HEK293T (cell line): ENCODE measurements at regions not wholly inside any gene's neighbourhood (a gene's known extent, or its start where the extent isn't known, plus 50 kb on each side); places are given as distances from the start of the nearest gene placed in this dataset.

Source experiments
- CTCF ChIA-PET: fragments of 350-600 bp; formaldehyde crosslinking; extraction: SDS; loops from one replicate; lab custom pipeline; 2021; ENCODE audit warnings: antibody characterized with exemption, inconsistent platforms; lab: Yijun Ruan, JAX
- POLR2A ChIA-PET: fragments of 350-600 bp; formaldehyde crosslinking; extraction: SDS; loops from one replicate; lab custom pipeline; 2020; ENCODE audit warnings: antibody characterized with exemption, inconsistent platforms; lab: Yijun Ruan, JAX
- DNase-seq: peaks from one replicate; pipeline ENCODE4 v3.0.0; 2012; ENCODE audit warnings: mixed read lengths; ENCODE audit errors: extremely low spot score
- ARNT ChIP-seq: fragments of 450-650 bp; IDR thresholded peaks from 2 replicates; pipeline ENCODE4 v1.6.1; 2017; ENCODE audit warnings: mild to moderate bottlenecking
- BHLHE40 ChIP-seq: fragments of 450-650 bp; IDR thresholded peaks from 2 replicates; pipeline ENCODE4 v1.6.1; 2016; ENCODE audit warnings: mild to moderate bottlenecking, moderate library complexity, borderline replicate concordance
- CTBP1 ChIP-seq: fragments of 450-650 bp; IDR thresholded peaks from 2 replicates; pipeline ENCODE4 v1.6.1; 2016; ENCODE audit warnings: borderline replicate concordance
- ELF4 ChIP-seq: fragments of 450-650 bp; IDR thresholded peaks from 2 replicates; pipeline ENCODE4 v1.6.1; 2017; ENCODE audit warnings: antibody characterized with exemption
- FOXA1 ChIP-seq: fragments of 450-650 bp; IDR thresholded peaks from 2 replicates; pipeline ENCODE4 v1.6.1; 2016; ENCODE audit warnings: mild to moderate bottlenecking
- FOXK2 ChIP-seq: fragments of 450-650 bp; IDR thresholded peaks from 2 replicates; pipeline ENCODE4 v1.6.1; 2016; ENCODE audit warnings: mild to moderate bottlenecking
- FOXM1 ChIP-seq: fragments of 450-650 bp; IDR thresholded peaks from 2 replicates; pipeline ENCODE4 v1.6.1; 2017; ENCODE audit warnings: mild to moderate bottlenecking, borderline replicate concordance
- HDGF ChIP-seq: fragments of 450-650 bp; IDR thresholded peaks from 2 replicates; pipeline ENCODE4 v1.6.1; 2017; ENCODE audit warnings: antibody characterized with exemption, borderline replicate concordance
- L3MBTL2 ChIP-seq: fragments of 450-650 bp; conservative IDR thresholded peaks from 2 replicates; pipeline ENCODE4 v1.6.1; 2016; ENCODE audit warnings: mild to moderate bottlenecking
- LEF1 ChIP-seq: fragments of 450-650 bp; IDR thresholded peaks from 2 replicates; pipeline ENCODE4 v1.6.1; 2017; ENCODE audit warnings: mild to moderate bottlenecking, borderline replicate concordance
- NFRKB ChIP-seq: fragments of 450-650 bp; IDR thresholded peaks from 2 replicates; pipeline ENCODE4 v1.6.1; 2016; ENCODE audit warnings: mild to moderate bottlenecking, moderate library complexity
- SP1 ChIP-seq: fragments of 450-650 bp; IDR thresholded peaks from 2 replicates; pipeline ENCODE4 v1.6.1; 2017
- SUZ12 ChIP-seq: fragments of 450-650 bp; IDR thresholded peaks from 2 replicates; pipeline ENCODE4 v1.6.1; 2016; ENCODE audit warnings: mild to moderate bottlenecking
- TARDBP ChIP-seq: fragments of 450-650 bp; IDR thresholded peaks from 2 replicates; pipeline ENCODE4 v1.6.1; 2016
- ZNF384 ChIP-seq: fragments of 450-650 bp; IDR thresholded peaks from 2 replicates; pipeline ENCODE4 v1.6.1; 2016
- TF ChIP-seq, protein P1 (sequence below): fragments of 450-650 bp; IDR thresholded peaks from 2 replicates; pipeline ENCODE4 v1.6.1; 2016

DNA sequence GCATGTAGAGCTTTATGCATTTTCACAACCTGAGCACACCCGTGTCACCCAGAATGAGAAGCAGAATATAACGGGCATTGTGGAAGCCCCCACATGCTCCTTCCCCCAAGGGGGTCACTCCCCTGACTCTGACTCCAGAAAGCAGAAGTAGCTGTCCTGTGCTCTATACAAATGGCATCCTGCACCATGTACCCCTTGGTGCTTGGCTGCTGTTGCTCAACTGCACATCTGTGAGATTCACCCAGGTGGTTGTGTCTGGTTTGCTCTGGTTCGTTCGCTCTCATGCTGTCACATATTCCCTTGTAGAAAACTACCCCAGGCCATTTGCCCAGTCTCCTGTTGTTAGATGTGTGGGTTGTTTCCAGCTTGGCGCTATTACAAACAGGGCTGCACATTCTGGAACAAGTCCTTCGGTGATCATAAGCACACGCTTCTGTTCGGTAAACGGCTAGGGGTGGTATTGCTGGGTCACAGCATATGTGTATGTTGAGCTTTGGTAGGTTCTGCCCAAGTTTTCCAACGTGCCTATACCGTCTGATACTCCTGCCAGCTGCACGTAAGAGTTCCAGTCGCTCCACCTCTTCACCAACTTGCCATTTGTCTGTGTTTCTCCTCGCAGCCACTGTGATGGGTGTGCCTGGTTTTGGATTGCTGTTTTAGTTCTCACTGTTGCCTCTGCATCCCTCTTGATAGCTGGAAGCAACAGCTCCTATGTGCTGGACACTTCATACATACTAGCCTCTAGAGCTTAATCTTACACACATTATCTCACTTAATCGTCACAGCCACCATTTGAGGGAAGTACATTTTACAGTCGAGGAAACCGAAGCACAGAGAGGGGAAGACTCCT lies 65.4 kb upstream of the SLC6A6 start:
- TF ChIP-seq ELF4 (no peak), ARNT (no peak), LEF1 (no peak)
- CTCF ChIA-PET = no interaction called here
- no peak for DNase-seq
- POLR2A ChIA-PET = interaction anchor here (1.1 kb wide), 1 partner anchor 21 kb away, joined by 3 read pairs; no protein-coding TSS in a partner anchor

DNA sequence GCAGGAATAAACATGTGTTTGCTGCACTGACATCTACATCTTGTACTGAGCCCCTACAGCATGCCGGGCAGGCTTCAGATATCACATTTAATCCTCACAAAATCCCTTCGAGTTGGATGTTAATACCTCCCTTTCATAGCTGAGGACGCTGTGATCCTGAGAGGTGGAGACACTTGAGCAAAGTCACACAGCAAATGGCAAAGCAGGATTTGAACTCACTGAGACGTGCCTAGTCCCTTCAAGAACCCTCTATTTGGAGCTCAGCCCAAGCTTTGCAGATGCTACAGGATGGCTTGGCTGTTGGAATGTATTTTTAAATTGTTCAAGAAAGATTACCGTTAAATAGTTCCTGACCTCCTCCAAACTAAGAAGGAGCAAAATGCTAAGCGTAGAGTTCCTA lies 64.6 kb upstream of the SLC6A6 start:
- ChIA-PET POLR2A (interaction anchor here (1.1 kb wide), 1 partner anchor 20 kb away, joined by 3 read pairs; no protein-coding TSS in a partner anchor), CTCF (no interaction called here)
- no peak for DNase-seq
- TF ChIP-seq CTBP1 = no peak
- no peak for TF ChIP-seq SP1
- TF ChIP-seq ARNT = no peak
- no peak for TF ChIP-seq BHLHE40
- no peak for TF ChIP-seq FOXM1
- TF ChIP-seq NFRKB = no peak
- no peak for TF ChIP-seq FOXA1
- no peak for TF ChIP-seq SUZ12

DNA sequence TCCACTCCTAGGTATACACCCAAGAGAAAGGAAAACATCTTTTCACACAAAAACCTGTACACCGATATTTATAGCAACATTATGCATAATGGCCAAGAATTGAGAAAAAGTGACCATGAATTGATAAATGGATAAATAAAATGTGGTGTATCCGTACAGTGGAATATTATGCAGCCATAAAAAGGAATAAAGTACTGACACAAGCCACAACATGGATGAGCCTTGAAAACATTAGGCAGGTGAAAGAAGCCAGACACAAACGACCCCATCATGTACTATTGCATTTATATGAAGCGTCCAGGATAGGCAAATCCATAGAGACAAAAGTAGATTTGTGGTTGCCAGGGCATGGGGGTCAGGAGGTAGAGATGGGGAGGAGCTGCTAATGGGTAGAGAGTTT lies 64.2 kb upstream of the SLC6A6 start:
- DNase-seq = no peak
- ChIA-PET POLR2A (no interaction called here), CTCF (no interaction called here)
- TF ChIP-seq HDGF (no peak), ELF4 (no peak), FOXA1 (no peak), LEF1 (no peak), SP1 (no peak), FOXK2 (no peak)

DNA sequence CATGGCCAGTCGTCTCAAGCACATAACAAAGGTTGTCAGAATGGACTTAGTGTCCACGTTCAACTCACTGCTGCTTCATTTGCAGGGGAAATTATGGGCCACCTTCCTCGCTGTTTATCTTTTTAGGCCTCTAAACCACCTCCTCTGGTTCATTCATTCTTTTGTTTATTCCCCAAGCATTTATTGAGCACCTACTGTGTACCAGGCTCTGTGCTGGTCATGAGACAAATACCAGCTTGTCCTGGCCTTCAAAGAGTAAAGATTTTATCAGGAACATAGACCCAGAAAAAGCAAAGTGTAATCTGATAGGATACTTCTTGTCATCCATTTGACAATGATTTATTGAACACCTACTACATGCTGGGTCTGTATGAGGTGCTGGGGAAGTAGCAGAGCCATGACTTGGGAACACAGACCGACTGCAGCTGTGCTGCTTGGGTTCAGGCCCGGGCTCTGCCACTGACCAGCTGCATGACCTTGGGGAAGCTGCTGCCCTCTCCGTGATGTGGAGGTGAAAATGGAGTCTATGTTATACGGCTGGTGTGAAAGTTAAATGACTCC lies 63.4 kb upstream of the SLC6A6 start:
- TF ChIP-seq FOXM1 (no peak), ELF4 (no peak), L3MBTL2 (no peak), FOXA1 (no peak), NFRKB (no peak), SUZ12 (no peak)
- TF ChIP-seq, protein P1, sequence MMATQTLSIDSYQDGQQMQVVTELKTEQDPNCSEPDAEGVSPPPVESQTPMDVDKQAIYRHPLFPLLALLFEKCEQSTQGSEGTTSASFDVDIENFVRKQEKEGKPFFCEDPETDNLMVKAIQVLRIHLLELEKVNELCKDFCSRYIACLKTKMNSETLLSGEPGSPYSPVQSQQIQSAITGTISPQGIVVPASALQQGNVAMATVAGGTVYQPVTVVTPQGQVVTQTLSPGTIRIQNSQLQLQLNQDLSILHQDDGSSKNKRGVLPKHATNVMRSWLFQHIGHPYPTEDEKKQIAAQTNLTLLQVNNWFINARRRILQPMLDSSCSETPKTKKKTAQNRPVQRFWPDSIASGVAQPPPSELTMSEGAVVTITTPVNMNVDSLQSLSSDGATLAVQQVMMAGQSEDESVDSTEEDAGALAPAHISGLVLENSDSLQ = no peak; the same call in 1 of the 2 replicates
- CTCF ChIA-PET = no interaction called here
- DNase-seq = no peak
- POLR2A ChIA-PET = no interaction called here

DNA sequence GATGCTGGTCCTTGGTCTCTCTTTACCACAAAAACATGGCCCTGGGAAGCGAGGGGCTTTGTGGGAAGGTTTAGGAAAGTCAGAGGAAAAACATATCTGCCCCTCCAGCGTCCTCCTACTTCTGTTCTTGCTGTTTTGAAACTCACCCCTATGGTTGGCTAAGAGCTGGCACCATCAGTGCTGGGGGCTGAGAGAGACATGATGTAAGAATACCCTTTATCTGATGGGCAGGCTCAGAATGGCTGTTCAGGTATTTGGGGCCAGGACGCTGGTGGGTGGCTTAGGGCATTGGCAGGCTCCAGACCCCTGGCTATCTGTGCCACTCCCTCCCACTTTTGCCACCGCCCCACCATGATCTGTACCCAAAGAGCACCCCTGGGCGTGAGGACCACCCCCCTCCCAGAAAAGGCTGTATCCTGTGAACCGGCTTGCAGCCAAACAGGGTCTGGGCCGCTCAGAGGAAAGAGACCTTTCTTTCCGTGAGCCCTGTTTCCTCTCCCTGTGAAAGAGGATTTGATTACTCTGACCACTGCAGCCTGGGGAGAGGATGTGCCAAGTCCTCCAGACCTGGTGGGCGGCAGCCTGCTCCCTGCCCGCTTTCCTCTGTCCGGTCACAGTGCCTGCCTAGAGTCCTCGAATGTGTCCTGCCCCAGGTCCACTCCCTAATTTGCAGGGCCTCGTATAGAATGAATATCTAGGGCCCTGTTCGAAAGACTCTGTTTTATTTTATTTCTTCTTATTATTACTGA lies 61.3 kb upstream of the SLC6A6 start:
- ChIA-PET POLR2A (no interaction called here), CTCF (no interaction called here)
- no peak for DNase-seq
- TF ChIP-seq NFRKB (no peak), FOXM1 (no peak)

DNA sequence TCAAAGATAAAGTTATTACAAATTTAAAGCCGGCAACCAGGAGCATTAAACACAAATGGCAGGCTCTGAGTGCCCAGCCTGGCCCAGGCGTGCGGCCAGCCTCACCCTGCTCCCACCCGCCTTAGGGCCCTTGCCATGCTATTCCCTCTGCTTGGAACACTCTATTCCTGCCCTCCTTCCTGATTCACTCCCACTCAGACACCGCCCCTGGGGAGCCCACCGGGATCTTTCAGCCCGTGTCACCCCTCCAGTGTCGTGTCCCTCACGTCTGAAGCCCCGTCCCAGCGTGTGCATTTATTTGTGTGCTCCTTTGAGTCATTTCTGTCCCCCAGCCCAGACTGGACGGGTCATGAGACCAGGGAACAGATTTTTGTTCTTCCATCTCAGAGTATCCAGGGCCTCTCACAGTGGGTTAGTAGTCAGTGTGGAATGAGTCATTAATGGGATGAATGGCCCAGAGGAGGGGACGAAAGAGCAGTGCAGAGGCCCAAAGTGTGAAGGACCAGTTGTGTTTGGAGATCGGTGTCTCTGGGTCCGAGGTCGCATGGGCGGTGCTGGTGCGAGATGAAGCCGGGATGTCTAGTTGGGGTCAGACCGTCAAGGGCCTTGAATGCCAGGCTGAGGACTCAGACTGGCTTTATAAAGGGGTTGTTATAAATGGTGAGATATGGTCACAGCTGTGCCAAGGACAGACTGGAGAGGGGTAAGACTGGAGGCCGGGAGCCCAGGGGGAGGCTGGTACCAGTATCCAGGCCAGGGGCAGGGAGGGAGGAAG lies 58.9 kb upstream of the SLC6A6 start:
- ChIA-PET CTCF (no interaction called here), POLR2A (no interaction called here)
- DNase-seq = no peak
- no peak for TF ChIP-seq BHLHE40
- no peak for TF ChIP-seq TARDBP
- no peak for TF ChIP-seq CTBP1
- TF ChIP-seq, protein P1 = no peak
- TF ChIP-seq FOXA1 = no peak
- no peak for TF ChIP-seq HDGF
- TF ChIP-seq SUZ12 = no peak
- TF ChIP-seq NFRKB = no peak

DNA sequence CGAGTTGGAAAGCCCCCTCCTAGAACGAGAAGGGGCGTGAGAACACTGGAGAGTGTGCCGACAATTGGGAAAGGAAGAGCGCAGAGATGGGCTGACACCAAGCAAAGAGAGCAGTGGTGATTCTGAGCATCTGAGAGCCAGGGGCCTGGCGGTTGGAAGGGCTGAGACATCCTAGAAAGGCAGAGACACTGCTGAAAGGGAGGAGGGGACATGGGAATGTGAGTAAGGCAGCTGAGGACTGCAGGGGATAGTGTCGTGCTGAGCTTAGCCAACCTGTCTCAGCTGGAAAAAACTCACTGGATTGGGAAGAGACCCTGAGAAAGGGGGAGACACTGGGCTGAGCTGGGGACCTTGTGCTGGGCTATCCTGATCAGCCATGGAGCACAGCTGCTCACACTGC lies 58.1 kb upstream of the SLC6A6 start:
- TF ChIP-seq LEF1 = no peak
- TF ChIP-seq TARDBP = no peak
- no peak for TF ChIP-seq ZNF384
- no peak for TF ChIP-seq SP1
- TF ChIP-seq L3MBTL2 = no peak
- no peak for TF ChIP-seq ELF4
- no peak for TF ChIP-seq NFRKB
- TF ChIP-seq FOXK2 = no peak
- TF ChIP-seq SUZ12 = no peak
- no peak for TF ChIP-seq FOXA1
- TF ChIP-seq ARNT = no peak
- ChIA-PET POLR2A (no interaction called here), CTCF (no interaction called here)
- DNase-seq = no peak
